ENCODE measurements at regions not wholly inside any gene's neighbourhood (a gene's known extent, or its start where the extent isn't known, plus 50 kb on each side); places are given as distances from the start of the nearest gene placed in this dataset.

DNA sequence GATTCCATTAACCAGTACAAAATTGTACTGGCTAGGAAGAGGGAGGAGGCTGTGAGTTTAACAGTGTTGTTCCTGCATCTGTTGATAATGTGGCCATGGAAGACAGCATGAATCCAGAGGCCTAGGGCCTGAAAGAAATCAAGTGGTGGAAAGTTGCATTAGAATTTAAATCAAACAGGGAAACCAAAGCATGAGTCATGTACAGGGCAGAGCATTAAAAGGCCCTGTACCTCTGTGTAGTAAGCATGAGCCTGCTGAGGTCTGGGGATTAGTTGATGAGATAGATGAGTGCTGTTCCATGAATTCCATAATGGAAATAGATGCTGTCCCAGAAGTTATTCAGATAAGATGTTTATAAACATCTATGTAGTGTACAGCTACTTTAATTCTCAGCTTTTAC, 58.3 kb downstream of the MID1IP1 start:
- no peak overlapping the region for H2BK5ac ChIP-seq (ENCODE audit: insufficient read length, low read length)
- H3K4me2 ChIP-seq (ENCODE audit: insufficient read depth, insufficient read length, low read length): no peak overlapping the region
- no peak overlapping the region for H2BK20ac ChIP-seq (ENCODE audit: low read depth, low read length, poor library complexity, severe bottlenecking)
- TF ChIP-seq, protein P1, sequence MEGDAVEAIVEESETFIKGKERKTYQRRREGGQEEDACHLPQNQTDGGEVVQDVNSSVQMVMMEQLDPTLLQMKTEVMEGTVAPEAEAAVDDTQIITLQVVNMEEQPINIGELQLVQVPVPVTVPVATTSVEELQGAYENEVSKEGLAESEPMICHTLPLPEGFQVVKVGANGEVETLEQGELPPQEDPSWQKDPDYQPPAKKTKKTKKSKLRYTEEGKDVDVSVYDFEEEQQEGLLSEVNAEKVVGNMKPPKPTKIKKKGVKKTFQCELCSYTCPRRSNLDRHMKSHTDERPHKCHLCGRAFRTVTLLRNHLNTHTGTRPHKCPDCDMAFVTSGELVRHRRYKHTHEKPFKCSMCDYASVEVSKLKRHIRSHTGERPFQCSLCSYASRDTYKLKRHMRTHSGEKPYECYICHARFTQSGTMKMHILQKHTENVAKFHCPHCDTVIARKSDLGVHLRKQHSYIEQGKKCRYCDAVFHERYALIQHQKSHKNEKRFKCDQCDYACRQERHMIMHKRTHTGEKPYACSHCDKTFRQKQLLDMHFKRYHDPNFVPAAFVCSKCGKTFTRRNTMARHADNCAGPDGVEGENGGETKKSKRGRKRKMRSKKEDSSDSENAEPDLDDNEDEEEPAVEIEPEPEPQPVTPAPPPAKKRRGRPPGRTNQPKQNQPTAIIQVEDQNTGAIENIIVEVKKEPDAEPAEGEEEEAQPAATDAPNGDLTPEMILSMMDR (conservative IDR thresholded peaks at IDR 0.05): no peak
- H3K79me1 ChIP-seq (ENCODE audit: insufficient read depth, low read depth, low read length, poor library complexity, severe bottlenecking): no peaks in the 10 kb centered on the region
- H4K20me1 ChIP-seq (ENCODE audit: control insufficient read depth, insufficient read depth, insufficient read length): no peaks in the 10 kb centered on the region
- no peak overlapping the region for H3T11ph ChIP-seq (ENCODE audit: low read length)
- no peaks in the 10 kb centered on the region for H3K27me3 ChIP-seq (ENCODE audit: insufficient read depth, low read length)
- H3K23ac ChIP-seq (ENCODE audit: insufficient read length, low read depth, low read length): no peak overlapping the region
- H3K9me3 ChIP-seq (ENCODE audit: control insufficient read depth, low read depth, low read length): no peaks in the 10 kb centered on the region
- no peak overlapping the region for H3K18ac ChIP-seq (ENCODE audit: insufficient read length, low read depth, low read length)
- Mint-ChIP-seq H3K4me3 (no peak overlapping the region), H3K4me1 (peaks cover 0 to 4% of the 10 kb centered on the region in 2 experiments; a peak in 1 of 4 replicates), H3K27ac (no peak overlapping the region; a peak in 1 of 7 replicates), H3K27me3 (ENCODE audit: low read depth) (no peaks in the 10 kb centered on the region), H3K36me3 (ENCODE audit: insufficient read depth in 1 of 3, low read depth in 3 of 3) (peaks cover 0 to 3% (median 0%) of the 10 kb centered on the region in 3 experiments; a peak in 1 of 7 replicates), H3K9me3 (peaks cover 26 to 32% of the 10 kb centered on the region in 2 experiments; a peak in 4 of 5 replicates)
- no peak overlapping the region for H4K8ac ChIP-seq (replicated peaks; ENCODE audit: insufficient read length, low read depth, low read length)
- no peak overlapping the region for H3K14ac ChIP-seq (ENCODE audit: insufficient read depth, low read length)
- no peak overlapping the region for H2BK120ac ChIP-seq (ENCODE audit: low read depth, low read length, poor library complexity, severe bottlenecking)
- H4K91ac ChIP-seq (ENCODE audit: insufficient read length, low read depth, low read length): no peak overlapping the region
- no peak overlapping the region for H3K56ac ChIP-seq (ENCODE audit: insufficient read length, low read depth, low read length)
- DNase-seq: no peak
- no peak overlapping the region for H2AFZ ChIP-seq (ENCODE audit: low read length)
- no peak overlapping the region for H3K4ac ChIP-seq (ENCODE audit: low read depth, low read length)
- H3K79me2 ChIP-seq (ENCODE audit: insufficient read depth, low read length): no peaks in the 10 kb centered on the region
- no peak overlapping the region for H2AK5ac ChIP-seq (ENCODE audit: insufficient read length, low read length)
- no peak overlapping the region for H4K5ac ChIP-seq (ENCODE audit: insufficient read length, low read depth, low read length)
- H3K23me2 ChIP-seq (ENCODE audit: insufficient read length, low read depth, low read length, poor library complexity, severe bottlenecking): no peaks in the 10 kb centered on the region
- H2BK12ac ChIP-seq (ENCODE audit: insufficient read length, low read depth, low read length): no peak overlapping the region
- no peak overlapping the region for H3K27ac ChIP-seq (ENCODE audit: insufficient read length, low read depth, low read length)
- H3K4me1 ChIP-seq (ENCODE audit: insufficient read depth, low read length): no peaks in the 10 kb centered on the region
- no peak overlapping the region for H3K9ac ChIP-seq (ENCODE audit: extremely low read depth, insufficient read length, low read length)
- no peak overlapping the region for H2BK15ac ChIP-seq (ENCODE audit: low read depth, low read length)

Data from H9 (cell line).